ENCODE measurements at regions not wholly inside any gene's neighbourhood (a gene's known extent, or its start where the extent isn't known, plus 50 kb on each side); places are given as distances from the start of the nearest gene placed in this dataset.

- no peak for DNase-seq (ENCODE audit: low read depth, low spot score)
- Histone ChIP-seq H3K4me1 (ENCODE audit: insufficient read depth, insufficient read length) (peaks cover 3% of the 10 kb centered on the region), H3K4me3 (ENCODE audit: insufficient read length, low read depth) (no peak overlapping the region), H3K9me3 (ENCODE audit: insufficient read depth, low read length) (peaks cover 17% of the 10 kb centered on the region), H3K36me3 (ENCODE audit: insufficient read depth, insufficient read length, low read length) (no peaks in the 10 kb centered on the region), H3K27me3 (ENCODE audit: insufficient read depth, insufficient read length) (no peaks in the 10 kb centered on the region), H3K9ac (ENCODE audit: insufficient read length, low read depth) (no peak overlapping the region)
- no peak for TF ChIP-seq ZNF274 (IDR thresholded peaks at IDR 0.05; ENCODE audit: low read depth, low read length)
- no peak for TF ChIP-seq SUZ12 (IDR thresholded peaks at IDR 0.05; ENCODE audit: extremely low read depth, insufficient read depth, insufficient read length)
- no peak for TF ChIP-seq YY1 (IDR thresholded peaks at IDR 0.05; ENCODE audit: insufficient read depth, insufficient read length)
Observed at GRCh38 chr2:238994876-238995275, 147.0 kb downstream of the TWIST2 start.

GRCh38 chr2:238995634-238996033, 147.7 kb downstream of the TWIST2 start:
- no peak overlapping the region for H3K4me3 ChIP-seq (ENCODE audit: insufficient read length, low read depth)
- H3K27me3 ChIP-seq (ENCODE audit: insufficient read depth, insufficient read length): no peaks in the 10 kb centered on the region
- H3K9me3 ChIP-seq (ENCODE audit: insufficient read depth, low read length): peaks cover 17% of the 10 kb centered on the region
- no peak overlapping the region for H3K9ac ChIP-seq (ENCODE audit: insufficient read length, low read depth)
- DNase-seq (ENCODE audit: low read depth, low spot score): no peak
- H3K4me1 ChIP-seq (ENCODE audit: insufficient read depth, insufficient read length): peaks cover 3% of the 10 kb centered on the region
- TF ChIP-seq ZNF274 (IDR thresholded peaks at IDR 0.05; ENCODE audit: low read depth, low read length): no peak
- TF ChIP-seq SUZ12 (IDR thresholded peaks at IDR 0.05; ENCODE audit: extremely low read depth, insufficient read depth, insufficient read length): no peak
- TF ChIP-seq YY1 (IDR thresholded peaks at IDR 0.05; ENCODE audit: insufficient read depth, insufficient read length): no peak
- H3K36me3 ChIP-seq (ENCODE audit: insufficient read depth, insufficient read length, low read length): no peaks in the 10 kb centered on the region

- no peak for TF ChIP-seq ZNF274 (IDR thresholded peaks at IDR 0.05; ENCODE audit: low read depth, low read length)
- no peak for TF ChIP-seq YY1 (IDR thresholded peaks at IDR 0.05; ENCODE audit: insufficient read depth, insufficient read length)
- no peak for TF ChIP-seq SUZ12 (IDR thresholded peaks at IDR 0.05; ENCODE audit: extremely low read depth, insufficient read depth, insufficient read length)
- no peak for DNase-seq (ENCODE audit: low read depth, low spot score)
- H3K4me3 ChIP-seq (ENCODE audit: insufficient read length, low read depth): no peak overlapping the region
- H3K9me3 ChIP-seq (ENCODE audit: insufficient read depth, low read length): peaks cover 17% of the 10 kb centered on the region
- H3K9ac ChIP-seq (ENCODE audit: insufficient read length, low read depth): no peak overlapping the region
- no peaks in the 10 kb centered on the region for H3K36me3 ChIP-seq (ENCODE audit: insufficient read depth, insufficient read length, low read length)
- peaks cover 1% of the 10 kb centered on the region for H3K4me1 ChIP-seq (ENCODE audit: insufficient read depth, insufficient read length)
- H3K27me3 ChIP-seq (ENCODE audit: insufficient read depth, insufficient read length): no peaks in the 10 kb centered on the region
Observed at GRCh38 chr2:238996331-238997136, 148.6 kb downstream of the TWIST2 start.

- TF ChIP-seq SUZ12 (IDR thresholded peaks at IDR 0.05; ENCODE audit: extremely low read depth, insufficient read depth, insufficient read length) (no peak), YY1 (IDR thresholded peaks at IDR 0.05; ENCODE audit: insufficient read depth, insufficient read length) (no peak), ZNF274 (IDR thresholded peaks at IDR 0.05; ENCODE audit: low read depth, low read length) (no peak)
- Histone ChIP-seq H3K27me3 (ENCODE audit: insufficient read depth, insufficient read length) (no peaks in the 10 kb centered on the region), H3K9ac (ENCODE audit: insufficient read length, low read depth) (no peak overlapping the region), H3K4me3 (ENCODE audit: insufficient read length, low read depth) (no peak overlapping the region), H3K9me3 (ENCODE audit: insufficient read depth, low read length) (peaks cover 17% of the 10 kb centered on the region), H3K4me1 (ENCODE audit: insufficient read depth, insufficient read length) (no peaks in the 10 kb centered on the region), H3K36me3 (ENCODE audit: insufficient read depth, insufficient read length, low read length) (no peaks in the 10 kb centered on the region)
- DNase-seq (ENCODE audit: low read depth, low spot score): no peak
Observed at GRCh38 chr2:238997137-238997390, 149.2 kb downstream of the TWIST2 start.

- Histone ChIP-seq H3K27me3 (ENCODE audit: insufficient read depth, insufficient read length) (no peaks in the 10 kb centered on the region), H3K9me3 (ENCODE audit: insufficient read depth, low read length) (peaks cover 17% of the 10 kb centered on the region), H3K4me3 (ENCODE audit: insufficient read length, low read depth) (no peak overlapping the region), H3K36me3 (ENCODE audit: insufficient read depth, insufficient read length, low read length) (no peaks in the 10 kb centered on the region), H3K9ac (ENCODE audit: insufficient read length, low read depth) (no peak overlapping the region), H3K4me1 (ENCODE audit: insufficient read depth, insufficient read length) (no peaks in the 10 kb centered on the region)
- DNase-seq (ENCODE audit: low read depth, low spot score): no peak
- no peak for TF ChIP-seq SUZ12 (IDR thresholded peaks at IDR 0.05; ENCODE audit: extremely low read depth, insufficient read depth, insufficient read length)
- TF ChIP-seq YY1 (IDR thresholded peaks at IDR 0.05; ENCODE audit: insufficient read depth, insufficient read length): no peak
- no peak for TF ChIP-seq ZNF274 (IDR thresholded peaks at IDR 0.05; ENCODE audit: low read depth, low read length)
Observed at GRCh38 chr2:238997684-238998083, 149.8 kb downstream of the TWIST2 start.
